T-helper 2 cell (primary cell): ENCODE measurements at regions not wholly inside any gene's neighbourhood (a gene's known extent, or its start where the extent isn't known, plus 50 kb on each side); places are given as distances from the start of the nearest gene placed in this dataset.

Source experiments
- DNase-seq, 5 experiments: peaks; one replicate each; pipeline versions ENCODE4 v3.0.0 to v3.0.0-alpha.2; 2012 to 2022

DNA sequence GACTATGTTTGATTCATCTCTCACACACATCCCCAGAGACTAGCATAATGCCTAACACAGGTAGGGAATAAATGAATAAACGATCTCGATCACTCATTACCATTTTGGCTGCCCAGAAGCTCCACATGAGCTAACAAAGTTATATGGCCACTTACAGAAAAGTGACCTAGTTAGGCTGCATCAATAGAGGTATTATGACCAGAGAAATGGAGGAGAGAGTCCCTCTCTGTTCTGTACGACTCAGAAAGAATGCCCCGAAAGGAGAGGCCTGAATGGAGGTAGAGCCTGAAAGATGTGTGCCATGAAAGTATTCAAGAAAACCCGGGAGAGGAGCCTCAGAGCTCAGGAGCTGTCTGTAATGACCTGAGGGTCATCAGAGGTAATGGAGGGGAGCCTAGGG is 208.2 kb upstream of the GRIK3 start:
- DNase-seq, result no peak

DNA sequence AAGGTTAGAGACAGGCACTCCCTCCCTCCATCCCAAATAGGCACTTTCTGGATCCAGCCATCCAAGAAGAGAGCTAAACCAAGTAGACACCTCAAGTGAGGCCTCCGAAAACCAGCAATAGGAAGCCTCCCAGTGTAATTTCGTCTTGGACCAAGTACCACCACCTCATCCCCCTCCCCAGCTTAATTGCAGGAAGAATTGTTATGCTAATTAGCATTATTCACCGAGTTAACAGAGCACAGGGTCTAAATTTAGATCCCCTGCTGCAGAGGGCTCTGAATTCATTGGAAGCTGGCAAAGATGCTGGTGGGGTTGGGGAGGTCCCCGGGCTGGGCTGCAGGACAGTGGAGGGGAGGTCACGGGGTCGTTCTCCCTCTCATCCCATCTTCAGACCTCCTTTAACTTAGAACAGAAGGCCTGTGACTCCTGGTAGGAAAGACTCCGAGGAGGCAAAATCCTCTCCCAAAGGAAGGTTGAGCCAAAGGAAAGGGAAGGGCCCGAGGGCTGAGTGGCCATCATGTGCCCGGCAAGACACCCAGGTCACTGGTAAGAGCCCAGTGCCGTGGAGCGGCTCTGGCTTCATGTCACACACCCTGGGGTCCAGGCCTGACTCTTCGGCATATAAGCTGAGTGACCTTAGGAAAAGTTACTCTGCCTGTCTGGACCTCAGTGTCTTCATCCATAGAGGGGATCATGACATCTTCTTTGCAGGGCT is 209.2 kb upstream of the GRIK3 start:
- DNase-seq, result no peak

DNA sequence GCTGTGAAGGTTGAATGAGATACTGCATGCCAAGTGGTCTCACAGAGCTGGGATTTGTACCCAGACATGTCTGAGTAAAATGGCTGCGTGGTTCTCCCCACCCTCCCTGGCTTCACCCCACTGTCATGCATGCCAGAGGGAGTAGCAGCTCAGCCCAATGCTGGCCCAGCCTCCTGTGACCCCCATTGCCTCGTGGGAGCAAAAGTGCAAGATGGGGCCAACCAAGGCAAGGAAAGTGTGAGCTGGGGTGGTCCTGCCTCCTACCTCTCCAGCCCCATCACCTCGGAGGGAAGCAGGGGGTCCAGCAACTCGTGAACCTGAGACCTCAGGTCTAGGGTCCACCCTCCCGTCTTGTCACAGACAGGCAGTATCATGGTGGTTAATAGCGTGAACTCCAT is 209.8 kb upstream of the GRIK3 start:
- DNase-seq, result no peak

DNA sequence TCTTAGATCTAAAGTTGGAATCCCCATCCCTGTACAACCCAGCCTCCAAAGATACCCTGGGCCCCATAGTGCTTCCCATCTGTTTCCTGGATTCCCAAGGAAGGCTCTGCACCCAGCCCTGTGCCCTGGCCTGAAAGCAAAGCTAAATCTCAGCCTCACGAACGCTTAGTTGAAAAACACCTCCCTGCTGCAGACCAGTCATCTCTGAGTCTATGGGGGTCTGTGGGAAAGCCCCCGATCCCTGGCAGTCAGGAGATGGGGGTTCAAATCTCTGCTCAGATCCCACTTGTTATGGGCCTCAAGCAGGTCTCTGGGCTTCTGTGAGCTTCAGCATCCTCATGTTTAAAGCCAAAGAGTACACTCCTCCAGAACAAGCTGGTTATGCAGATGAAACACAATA is 210.5 kb upstream of the GRIK3 start:
- DNase-seq, result no peak

DNA sequence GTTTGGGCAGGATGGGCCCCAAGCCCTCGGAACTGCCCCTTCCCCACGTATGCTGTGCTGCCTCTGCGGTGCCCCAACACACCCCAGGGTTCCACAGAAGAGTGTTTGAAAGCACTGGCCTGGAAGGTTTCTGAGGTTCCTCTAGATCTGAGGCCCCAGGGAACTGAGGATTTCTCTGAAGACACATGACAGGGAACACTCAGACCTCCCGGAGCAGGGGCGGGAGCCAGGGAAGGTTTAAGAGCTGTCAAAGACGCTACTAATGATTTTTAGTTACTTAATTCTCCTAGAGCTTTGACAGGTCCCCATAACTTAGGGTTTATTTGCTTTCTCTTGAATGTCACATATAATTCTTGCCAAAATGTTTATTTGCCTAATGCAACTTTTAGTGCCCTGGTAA is 212.3 kb upstream of the GRIK3 start:
- DNase-seq, result no peak

DNA sequence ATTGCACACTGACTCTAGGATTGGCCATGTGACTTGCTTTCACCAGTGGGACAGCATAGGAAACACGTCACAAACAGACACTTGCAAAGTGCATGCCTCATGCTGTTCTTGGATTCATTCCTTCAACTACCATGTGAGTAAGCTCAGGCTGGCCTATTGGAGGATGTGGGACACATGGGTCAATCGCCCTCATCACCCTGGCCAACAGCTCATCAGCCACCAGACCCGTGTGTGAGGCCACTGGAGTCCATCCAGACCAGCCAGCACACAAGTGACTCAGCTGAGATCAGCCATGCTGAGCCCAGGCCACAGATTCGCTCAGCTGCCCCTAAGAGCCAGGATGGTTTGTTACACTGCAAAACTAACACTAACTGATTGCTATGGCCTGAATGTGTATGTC is 216.1 kb upstream of the GRIK3 start:
- DNase-seq, result no peak

DNA sequence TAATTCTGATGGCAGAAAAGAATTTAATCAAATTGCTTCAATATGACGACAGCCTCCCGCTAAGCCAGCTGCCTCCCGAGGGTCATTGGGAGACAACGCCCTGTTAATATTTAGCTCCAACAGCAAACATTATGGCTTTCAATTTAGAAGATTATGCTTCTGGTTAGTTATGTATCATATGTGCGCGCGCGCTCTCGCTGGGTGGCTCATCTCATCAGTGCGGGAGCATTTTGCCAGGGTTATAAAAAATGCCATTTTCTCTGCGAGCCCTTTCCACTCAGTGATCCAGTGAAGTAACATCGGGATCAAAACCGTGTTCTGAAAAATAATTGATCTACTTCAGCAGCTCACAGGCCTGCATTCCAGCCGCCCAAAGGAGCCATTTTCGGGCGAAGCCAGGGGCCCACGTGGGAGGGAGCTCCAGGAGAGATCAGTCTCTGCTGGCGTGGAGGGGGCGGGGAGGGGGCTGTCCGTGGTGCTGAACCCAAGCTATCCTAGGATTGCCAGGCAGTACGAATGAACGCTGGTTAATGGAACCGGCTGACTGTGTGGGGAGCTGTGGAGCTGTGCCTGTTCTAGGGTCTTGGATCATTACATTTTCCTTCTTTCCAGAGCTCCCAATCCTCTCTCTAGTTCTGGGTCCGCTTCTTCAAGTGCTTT is 219.1 kb upstream of the ZC3H12A start:
- peak in 1 of 5 experiments; percentile 6 for DNase-seq

DNA sequence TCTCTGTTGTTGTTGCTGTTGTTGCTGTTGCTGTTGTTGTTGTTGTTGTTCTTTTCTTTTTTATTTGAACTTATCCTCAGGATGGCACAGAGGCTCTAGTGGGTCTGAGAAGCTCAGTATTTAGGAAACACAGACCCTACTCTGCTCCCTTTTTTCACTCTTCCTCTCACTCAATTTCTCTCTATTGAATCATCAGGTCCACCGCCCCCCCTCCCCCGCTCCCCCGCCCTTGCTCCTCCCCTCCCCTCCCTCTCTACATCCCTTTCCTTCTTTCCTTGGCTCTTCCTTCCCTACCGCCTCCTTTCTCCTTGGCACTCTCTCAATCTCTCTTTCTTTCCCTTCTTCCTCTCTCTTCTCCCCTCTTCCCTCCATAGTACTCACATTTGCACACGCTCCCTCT is 218.5 kb upstream of the ZC3H12A start:
- no peak for DNase-seq

DNA sequence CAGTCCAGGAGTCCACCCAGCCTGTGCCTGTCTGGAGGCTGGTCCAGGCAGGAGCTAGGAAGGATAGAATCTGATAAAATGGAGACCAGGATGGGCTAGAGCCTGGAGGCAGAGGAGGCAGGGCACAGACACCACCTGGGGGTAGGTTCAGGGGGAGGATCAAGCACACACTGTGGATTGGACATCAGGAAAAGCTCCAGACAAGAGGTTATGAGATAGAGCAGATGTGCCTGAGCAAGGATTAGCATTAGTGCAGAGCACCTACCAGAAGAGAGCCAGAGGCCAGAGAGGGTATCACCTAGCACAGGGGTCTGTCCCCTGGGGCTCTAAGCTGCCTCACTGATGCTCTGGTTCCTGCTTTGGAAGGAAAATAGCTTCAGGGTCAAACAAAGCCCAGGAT is 216.7 kb upstream of the ZC3H12A start:
- no peak for DNase-seq

DNA sequence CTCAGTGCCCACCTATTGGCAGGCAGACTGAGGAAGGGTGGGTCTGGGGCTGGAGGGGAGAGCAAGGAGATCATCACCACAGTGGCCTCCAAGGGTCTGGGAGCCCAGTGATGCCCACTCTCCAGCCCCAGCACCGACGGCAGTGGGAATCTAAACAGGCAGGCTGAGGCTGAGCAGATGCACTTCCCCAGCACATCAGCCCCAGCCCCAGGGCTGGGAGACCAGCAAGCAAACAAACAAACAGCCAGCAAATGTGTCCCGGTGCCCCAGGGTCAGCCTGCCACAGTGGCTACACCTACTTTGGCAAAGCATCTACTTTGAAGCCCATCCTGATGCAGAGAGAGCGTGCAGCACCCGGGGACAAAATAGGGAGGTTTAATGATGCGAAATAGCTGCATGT is 216.3 kb upstream of the ZC3H12A start:
- DNase-seq, result no peak

DNA sequence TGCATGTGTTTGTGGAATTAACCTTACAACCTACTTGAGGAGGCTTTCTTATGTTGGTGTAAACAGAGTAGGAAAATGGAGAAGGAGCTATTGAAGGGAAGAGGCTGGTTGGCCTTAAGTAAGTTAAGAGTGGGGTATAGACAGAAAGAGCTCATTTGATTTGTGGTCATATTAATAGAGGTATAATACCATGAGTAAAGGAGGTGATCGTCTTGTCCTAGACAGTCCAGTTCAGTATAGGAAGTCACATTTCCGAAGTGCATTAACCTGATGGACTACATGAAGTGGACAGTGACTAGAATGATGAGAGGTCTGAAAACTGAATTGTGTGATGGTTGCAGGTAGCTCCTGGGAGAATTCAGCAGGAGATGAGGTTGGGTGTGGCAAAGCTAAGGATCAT is 215.4 kb upstream of the ZC3H12A start:
- no peak for DNase-seq

DNA sequence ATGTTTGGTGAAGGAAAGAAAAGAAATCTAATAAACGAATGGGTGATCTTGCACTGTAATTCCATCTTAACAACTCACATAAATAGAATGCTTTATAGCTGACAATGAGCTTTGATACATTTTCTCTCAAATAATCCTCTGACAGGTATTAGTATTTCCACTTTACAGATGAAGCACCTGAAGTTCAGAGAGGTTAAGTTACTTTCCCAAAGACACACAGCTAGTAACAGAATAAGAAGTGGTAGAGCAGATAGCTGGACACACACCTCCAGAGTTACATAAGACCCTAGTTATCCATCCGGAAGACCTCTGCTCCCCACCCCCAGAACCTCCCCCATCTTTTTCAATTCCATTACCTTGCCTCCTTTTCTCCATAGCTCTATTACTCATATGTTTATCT is 213.3 kb upstream of the ZC3H12A start:
- no peak for DNase-seq

DNA sequence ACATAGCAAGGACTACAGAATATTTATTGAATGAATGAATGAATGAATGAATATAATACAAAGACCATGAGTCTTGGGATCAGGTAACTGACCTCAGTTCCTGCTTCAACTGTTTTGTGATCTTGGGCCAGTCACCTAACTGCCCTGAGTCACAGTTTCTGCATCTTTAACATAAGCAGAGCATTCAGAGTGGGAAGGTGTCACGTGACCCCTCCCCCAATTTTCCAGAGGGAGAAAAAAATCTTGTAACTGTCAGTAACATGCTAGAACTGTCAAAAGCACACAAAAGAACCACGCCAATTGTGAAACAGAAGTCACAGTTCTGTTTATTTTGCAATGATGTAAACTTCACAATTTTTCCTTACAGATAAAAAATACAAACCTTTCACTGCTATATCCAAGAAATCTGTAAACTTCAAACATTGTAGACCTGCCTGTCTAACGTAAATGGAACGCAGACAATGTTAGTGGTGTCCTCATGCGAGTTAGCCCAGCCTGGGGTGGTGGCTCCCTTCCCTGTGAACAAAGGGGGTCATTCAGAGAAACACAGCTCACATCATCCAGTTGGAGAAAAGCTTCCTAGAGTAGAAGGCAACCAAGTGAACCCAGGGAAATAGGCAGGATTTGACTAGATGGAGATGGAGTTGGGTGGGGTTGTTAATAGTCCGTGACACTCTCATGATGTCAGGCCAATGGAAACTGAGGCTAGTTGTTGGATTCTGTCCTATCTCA is 211.8 kb upstream of the ZC3H12A start:
- DNase-seq, result no peak

DNA sequence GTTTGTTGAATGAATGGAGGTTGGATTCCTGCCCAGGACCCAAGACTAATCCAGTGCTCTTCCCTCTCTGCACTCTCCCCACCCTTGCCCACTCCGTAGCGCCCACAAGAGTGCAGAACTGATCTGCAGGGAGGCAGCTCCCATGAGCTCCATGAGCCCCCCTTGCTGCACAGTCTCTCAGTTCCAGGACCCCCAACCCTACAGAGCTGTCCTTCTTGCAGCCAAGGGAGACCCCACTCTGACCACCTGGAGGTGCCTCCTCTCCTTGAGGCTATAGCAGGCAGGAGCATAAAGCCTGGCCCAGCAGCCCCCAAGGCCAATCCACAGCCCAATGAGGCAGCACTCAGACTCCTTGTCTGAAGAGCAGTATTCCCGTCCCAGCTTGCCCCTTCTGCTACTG is 209.2 kb upstream of the ZC3H12A start:
- no peak for DNase-seq

DNA sequence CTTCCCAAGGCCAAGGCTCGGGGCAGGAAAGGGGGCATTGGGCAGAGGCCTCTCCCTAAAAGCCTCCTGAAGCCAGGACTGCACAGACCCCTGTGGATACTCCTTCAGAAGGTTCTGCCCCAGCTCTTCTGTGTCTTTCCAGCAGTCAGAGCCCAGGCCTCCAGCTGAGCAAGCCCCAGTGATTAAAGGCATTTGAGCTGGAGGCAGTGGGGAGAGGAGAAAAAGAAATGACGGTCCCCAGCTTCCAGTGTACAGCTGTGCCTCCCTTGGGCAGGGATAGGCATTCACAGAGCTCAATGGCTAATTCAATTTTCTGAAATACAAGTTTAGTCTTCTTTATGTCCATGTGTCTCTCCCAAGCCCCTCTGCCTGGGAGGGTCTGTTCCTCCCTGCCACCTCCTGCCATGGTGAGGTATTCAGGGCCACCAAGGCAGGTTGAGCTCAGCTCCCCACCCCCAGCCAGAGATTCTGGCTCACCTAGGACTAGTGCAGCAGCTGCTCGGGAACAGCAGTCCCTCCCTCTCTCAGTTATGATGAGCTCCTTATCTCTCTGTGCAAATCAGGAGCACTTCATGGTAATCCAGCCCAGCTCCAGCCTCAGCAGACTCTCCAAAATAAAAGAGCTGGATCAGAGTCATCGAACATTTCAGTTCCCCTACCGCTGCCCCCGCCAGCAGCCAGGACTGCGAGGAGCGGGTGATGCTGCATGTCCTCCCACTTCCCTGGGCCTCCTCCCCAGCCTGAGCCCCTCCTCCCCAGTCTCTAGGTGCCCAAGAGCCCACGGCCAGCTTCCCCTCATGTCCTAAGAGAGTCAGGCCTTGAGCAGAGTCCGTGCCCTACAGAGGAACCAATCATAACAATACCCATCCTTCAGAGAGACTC is 208.4 kb upstream of the ZC3H12A start:
- no peak for DNase-seq

DNA sequence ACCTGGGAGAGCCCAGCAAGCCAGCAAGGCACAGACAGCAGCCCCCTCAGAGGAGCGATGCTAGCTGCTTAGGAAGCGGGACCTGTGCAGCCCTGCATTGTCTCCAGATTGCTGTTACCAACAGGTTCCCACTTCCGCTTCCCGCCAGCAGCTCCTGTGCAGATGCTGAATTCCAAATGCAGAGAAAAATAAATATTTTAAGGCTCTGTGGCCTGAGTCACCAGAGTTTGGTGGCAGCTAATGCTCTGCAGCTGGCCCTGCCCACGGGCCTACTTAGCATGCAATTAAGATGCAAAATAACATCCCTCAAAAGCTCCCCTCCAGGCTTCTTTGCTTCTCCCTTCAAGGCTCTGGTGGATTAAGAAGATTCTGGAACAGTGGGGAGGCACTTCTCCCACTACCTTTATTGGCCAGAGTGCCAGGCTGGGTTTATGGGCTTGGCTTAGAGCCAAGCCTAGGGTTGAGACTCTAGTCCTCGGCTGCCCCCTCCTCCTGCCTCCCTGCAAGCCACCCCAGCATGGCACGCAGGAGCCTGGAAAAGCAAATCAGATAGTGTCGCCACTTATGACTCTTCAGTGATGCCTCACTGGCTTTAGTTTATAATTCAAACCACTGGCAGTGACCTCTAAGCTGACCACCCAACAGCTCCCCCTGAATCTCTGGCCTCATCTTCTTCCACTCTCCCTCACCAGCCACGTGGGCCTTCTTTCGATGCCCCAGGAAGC is 207.1 kb upstream of the ZC3H12A start:
- no peak for DNase-seq

DNA sequence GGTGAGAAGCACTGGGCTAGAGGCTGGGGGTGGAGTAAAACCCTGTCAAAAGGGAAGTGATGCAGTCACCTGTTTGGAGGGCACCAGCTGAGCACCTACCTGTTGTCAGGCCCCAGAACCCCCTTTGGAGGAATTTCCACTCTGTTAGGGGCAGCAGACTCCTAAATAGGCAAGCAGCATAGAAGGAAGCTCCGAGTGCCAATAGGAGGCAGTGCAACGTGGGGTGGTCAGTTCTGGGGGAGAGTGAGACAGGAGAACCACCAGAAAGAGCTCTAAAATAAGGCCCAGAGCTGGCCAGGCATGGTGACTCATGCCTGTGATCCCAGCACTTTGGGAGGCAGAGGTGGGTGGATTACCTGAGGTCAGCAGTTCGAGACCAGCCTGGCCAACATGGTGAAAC is 203.7 kb upstream of the ZC3H12A start:
- no peak for DNase-seq

DNA sequence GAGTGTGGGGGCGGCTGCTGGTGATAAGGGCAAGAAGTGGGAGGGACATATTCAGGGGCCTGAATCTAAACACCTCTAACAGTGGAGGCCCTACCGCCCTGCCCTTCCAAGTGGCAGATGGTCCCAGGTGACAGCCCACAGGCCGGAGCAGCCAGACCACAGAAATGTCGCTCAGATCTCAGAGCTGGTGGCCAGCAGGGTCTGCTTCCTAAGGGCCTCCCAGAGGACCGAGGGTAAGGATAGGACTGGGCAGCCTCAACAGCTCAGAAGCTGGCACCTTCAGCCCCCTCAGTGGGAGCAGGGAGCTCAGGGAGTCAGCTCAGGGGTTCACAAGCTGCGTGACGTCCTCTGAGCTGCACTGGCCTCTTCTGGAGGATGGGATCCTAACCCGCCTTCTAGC is 201.8 kb upstream of the ZC3H12A start:
- DNase-seq, result no peak

DNA sequence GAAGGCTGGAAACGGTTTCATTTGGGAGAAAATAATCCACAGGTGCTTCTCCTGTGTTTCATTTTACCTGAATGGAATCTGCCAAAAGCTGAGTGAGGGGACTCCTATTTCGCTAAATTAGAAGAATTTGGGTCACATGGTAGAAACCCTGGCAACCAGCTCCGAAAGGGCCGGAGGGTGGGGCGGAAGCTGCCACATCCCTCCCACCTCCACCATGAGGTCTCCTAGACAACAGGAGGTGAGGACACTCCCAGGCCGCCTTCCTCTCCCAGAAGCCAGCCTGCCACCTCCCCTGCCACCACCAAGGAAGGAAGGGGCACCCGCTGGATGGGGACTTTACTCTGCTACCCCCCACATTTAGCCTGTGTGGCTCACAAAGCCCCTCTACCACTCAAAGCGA is 199.9 kb upstream of the ZC3H12A start:
- no peak for DNase-seq

DNA sequence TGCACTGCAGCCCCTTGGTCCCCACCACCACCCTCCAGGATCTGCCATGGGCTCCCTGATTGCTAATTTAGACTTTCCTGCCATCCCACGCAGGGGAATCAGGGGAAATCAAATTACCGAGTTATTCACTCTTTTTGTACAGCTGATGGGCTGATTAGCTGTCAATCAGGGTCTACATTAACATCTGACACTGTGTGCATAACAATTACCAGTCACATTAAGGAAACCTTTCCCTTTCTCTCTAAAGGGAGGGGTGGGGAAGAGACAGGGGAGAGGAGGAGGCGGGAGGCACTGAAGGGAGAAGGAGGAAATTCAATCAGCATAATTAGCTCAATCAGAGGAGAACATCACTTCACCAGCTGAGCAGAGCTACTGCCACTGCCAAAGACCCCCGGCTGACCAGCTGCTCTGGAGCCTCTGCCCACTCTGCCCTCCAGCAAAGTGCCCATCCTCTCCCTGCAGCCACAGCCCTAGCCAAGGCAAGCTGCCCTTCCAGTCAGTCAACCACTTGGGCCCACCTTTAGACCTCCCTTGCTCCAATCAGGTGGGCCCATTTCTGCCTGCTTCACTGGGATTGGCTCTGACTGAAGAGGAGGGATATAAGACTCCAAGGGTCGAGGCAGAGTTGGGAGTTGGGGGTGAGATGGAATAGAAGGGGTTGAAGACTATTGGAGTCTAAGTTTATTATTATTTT is 199.3 kb upstream of the ZC3H12A start:
- DNase-seq, result no peak

DNA sequence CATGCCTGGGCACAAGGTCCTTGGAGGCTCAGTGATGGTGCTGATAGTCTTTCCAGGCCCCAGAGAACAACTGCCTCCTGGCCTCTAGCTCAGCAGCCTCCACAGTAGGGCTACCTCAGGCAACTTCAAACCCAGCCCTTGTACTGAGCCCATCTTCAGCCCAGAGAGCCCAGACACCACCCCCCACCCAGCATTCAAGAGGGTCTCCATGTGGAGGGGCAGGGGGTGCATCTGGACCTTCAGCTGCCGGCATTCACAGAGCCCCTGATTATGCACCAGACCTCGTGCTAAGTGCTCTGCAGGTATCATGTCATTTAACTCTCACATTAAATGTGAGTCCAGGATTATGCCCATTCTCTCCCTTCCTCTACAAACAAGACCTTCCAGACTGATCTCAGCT is 197.0 kb upstream of the ZC3H12A start:
- no peak for DNase-seq

DNA sequence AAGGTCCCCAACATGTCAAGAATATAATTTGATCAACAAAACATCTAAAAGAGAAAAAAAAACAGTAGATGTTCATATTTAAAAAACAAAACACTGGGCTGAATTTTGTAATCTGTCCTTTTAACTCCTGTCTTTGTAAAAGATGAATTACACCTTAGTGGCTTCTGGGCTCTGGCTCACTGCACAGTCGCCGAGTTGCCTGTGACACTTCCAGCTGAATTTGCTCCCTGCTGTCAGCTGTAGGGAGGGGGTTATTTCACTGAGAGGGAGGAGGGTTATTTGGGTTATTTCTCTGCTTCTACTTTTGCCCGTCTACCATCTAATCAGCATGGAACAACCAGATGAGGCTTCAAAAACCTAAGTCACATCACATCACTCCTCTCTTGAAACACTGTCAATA is 193.0 kb upstream of the ZC3H12A start:
- DNase-seq, result no peak
